Heart right ventricle (tissue), 16 donors: ENCODE measurements at regions not wholly inside any gene's neighbourhood (a gene's known extent, or its start where the extent isn't known, plus 50 kb on each side); places are given as distances from the start of the nearest gene placed in this dataset.
"Not testable (repeated sequence)": the region's sequence is repeated elsewhere in the genome, so short reads cannot be mapped to it uniquely, and the experiment has no call there.

Experiments
- ATAC-seq, 8 donors: fragments of 200-7000 bp; cut with Tn5 transposase; one replicate each; pipeline ENCODE4 v1.9.1; 2020; ENCODE audit warnings: mild to moderate bottlenecking in 8 of 8, moderate library complexity in 8 of 8, moderate number of reproducible peaks in 1 of 8
- DNase-seq, 2 donors: peaks; one replicate each; pipeline ENCODE4 v3.0.0-alpha.2; 2020
- H3K27ac ChIP-seq, 10 donors: fragments of 200-600 bp; sonication (generic) in 2 of 10; one replicate each; pipeline versions ENCODE4 v1.5.0 to v1.8.0; 2020 to 2022; ENCODE audit warnings: mild to moderate bottlenecking in 3 of 10
- H3K27me3 ChIP-seq, 7 donors: fragments of 200-600 bp; one replicate each; pipeline ENCODE4 v1.8.0; 2021 to 2022; ENCODE audit warnings: mild to moderate bottlenecking in 2 of 7
- H3K36me3 ChIP-seq, 9 donors: fragments of 200-600 bp; sonication (generic) in 1 of 9; one replicate each; pipeline versions ENCODE4 v1.5.0 to v1.8.0; 2020 to 2022; ENCODE audit warnings: mild to moderate bottlenecking in 2 of 9
- H3K4me1 ChIP-seq, 9 donors: fragments of 200-600 bp; sonication (generic) in 1 of 9; one replicate each; pipeline versions ENCODE4 v1.5.0 to v1.8.0; 2020 to 2022; ENCODE audit warnings: mild to moderate bottlenecking in 4 of 9
- H3K4me3 ChIP-seq, 10 donors: fragments of 200-600 bp; sonication (generic) in 2 of 10; one replicate each; pipeline versions ENCODE4 v1.5.0 to v1.8.0; 2020 to 2022; ENCODE audit warnings: mild to moderate bottlenecking in 7 of 10, moderate library complexity in 2 of 10
- H3K9me3 ChIP-seq, 11 donors: fragments of 200-600 bp in 10 of 11; sonication (generic) in 2 of 11; one replicate each; pipeline versions ENCODE4 v1.5.0 to v1.8.0; 2013 to 2022; ENCODE audit warnings: mild to moderate bottlenecking in 2 of 11, control low read depth in 1 of 11, moderate library complexity in 1 of 11
- WGBS, 2 donors: extraction: QIAGEN DNeasy Blood & Tissue Kit; methylation state at CpG; one replicate each; pipeline ENCODE4 v1.1.7; 2013; ENCODE audit warnings: inconsistent platforms in 1 of 2; 5-methylcytosine and 5-hydroxymethylcytosine counted together
- intact Hi-C, 10 donors: fragments of 100-400 bp; cut with DNase I; formaldehyde crosslinking; loops; one replicate each; pipeline versions ENCODE4 v1.11.1 to v1.14.2; 2022
- TF ChIP-seq, protein P1 (sequence below), 9 donors: fragments of 200-600 bp; sonication (generic) in 2 of 9; IDR thresholded peaks; one replicate each; pipeline versions ENCODE4 v1.5.0 to v1.8.0; 2021 to 2022; ENCODE audit warnings: antibody characterized with exemption in 9 of 9, mild to moderate bottlenecking in 5 of 9, moderate library complexity in 1 of 9
- donor health status: Arrhythmogenic right ventricular cardiomyopathy.
- donor health status: ischemic (EF 13 %, LVEDD 7.1; RV severe dilation, severe dysfunction).
- donor health status: healthy with polysubstance abuse.
- donor health status: DM: no; HTN: yes; CAD: no.
- donor health status: DM: no; HTN: no; CAD: no.
- donor health status: ischemic (EF 25% LVEDD 6.9; RV normal size, moderate dysfunction).
- donor health status: ischemic (EF 25% LVEDD 5.7; RV mildly dilated, moderate dysfunction).
- donor health status: healthy.
- donor health status: DM: yes; HTN: yes; CAD: no.
- donor health status: Ischemic cardiomyopathy.
- donor health status: ischemic (EF 35%, LVEDD 5.7; RV mildly dilated, moderate dysfunction).
- donor health status: nonischemic (EF 11% LVEDD 7.7; RV severe dilation, severe dysfunction).
- donor health status: DM: yes; HTN: yes; CAD: no.
- donor health status: PGD.
- donor health status: ischemic (EF 29% LVEDD 5.4; RV normal size, mild dysfunction).
- donor health status: nonischemic (EF 23%, LVEDD 6.1; RV moderate dilation, normal function).

- no peaks in the 10 kb centered on the region for H3K36me3 ChIP-seq
- DNase-seq = no peak
- TF ChIP-seq, protein P1, sequence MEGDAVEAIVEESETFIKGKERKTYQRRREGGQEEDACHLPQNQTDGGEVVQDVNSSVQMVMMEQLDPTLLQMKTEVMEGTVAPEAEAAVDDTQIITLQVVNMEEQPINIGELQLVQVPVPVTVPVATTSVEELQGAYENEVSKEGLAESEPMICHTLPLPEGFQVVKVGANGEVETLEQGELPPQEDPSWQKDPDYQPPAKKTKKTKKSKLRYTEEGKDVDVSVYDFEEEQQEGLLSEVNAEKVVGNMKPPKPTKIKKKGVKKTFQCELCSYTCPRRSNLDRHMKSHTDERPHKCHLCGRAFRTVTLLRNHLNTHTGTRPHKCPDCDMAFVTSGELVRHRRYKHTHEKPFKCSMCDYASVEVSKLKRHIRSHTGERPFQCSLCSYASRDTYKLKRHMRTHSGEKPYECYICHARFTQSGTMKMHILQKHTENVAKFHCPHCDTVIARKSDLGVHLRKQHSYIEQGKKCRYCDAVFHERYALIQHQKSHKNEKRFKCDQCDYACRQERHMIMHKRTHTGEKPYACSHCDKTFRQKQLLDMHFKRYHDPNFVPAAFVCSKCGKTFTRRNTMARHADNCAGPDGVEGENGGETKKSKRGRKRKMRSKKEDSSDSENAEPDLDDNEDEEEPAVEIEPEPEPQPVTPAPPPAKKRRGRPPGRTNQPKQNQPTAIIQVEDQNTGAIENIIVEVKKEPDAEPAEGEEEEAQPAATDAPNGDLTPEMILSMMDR (IDR thresholded peaks at IDR 0.05) = no peak
- H3K27ac ChIP-seq = no peak overlapping the region
- WGBS, 2 donors = 77 to 85% methylated on average over 3 of the region's 3 CpGs
- no peaks in the 10 kb centered on the region for H3K27me3 ChIP-seq
- no peak for ATAC-seq
- no peak overlapping the region for H3K4me3 ChIP-seq
- no peaks in the 10 kb centered on the region for H3K9me3 ChIP-seq
- no peaks in the 10 kb centered on the region for H3K4me1 ChIP-seq
- intact Hi-C loops = no loop called here
Observed at GRCh38 chr7:115332691-115333090, 410.8 kb downstream of the MDFIC start.

DNA sequence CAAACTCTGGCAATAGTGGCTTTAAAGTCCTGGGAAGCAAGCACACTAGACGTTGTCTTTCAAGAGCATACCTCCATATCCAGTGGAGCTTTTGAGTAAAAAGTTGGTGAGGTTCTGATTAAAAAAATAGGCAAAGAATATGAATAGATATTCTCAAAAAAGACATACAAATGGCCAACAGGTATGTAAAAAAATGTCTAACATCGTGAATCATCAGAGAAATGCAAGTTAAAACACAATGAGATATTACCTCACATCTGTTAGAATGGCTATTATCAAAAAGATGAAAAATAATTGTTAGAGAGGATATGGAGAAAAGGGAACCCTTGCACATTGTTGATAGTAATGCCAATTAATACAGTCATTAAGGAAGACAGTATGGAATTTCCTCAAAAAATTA, 407.1 kb downstream of the MDFIC start:
- WGBS, 2 donors = 75 to 85% methylated on average over 2 of the region's 2 CpGs
- H3K9me3 ChIP-seq = no peaks in the 10 kb centered on the region
- no peak for DNase-seq
- no peaks in the 10 kb centered on the region for H3K27me3 ChIP-seq
- H3K36me3 ChIP-seq = no peaks in the 10 kb centered on the region
- no peaks in the 10 kb centered on the region for H3K4me1 ChIP-seq
- TF ChIP-seq, protein P1 (IDR thresholded peaks at IDR 0.05) = no peak
- no peak for ATAC-seq
- no peak overlapping the region for H3K4me3 ChIP-seq
- no peak overlapping the region for H3K27ac ChIP-seq
- intact Hi-C loops = no loop called here

GRCh38 chr7:115328018-115328417, 406.1 kb downstream of the MDFIC start:
- no peaks in the 10 kb centered on the region for H3K4me1 ChIP-seq
- intact Hi-C loops = no loop called here
- ATAC-seq (no peak), DNase-seq (no peak)
- TF ChIP-seq, protein P1 (IDR thresholded peaks at IDR 0.05) = no peak
- H3K9me3 ChIP-seq = no peaks in the 10 kb centered on the region
- H3K27me3 ChIP-seq = no peaks in the 10 kb centered on the region
- no peaks in the 10 kb centered on the region for H3K36me3 ChIP-seq
- H3K27ac ChIP-seq = no peak overlapping the region
- WGBS, 2 donors = 81 to 83% methylated on average over 3 of the region's 3 CpGs
- H3K4me3 ChIP-seq = no peak overlapping the region

DNA sequence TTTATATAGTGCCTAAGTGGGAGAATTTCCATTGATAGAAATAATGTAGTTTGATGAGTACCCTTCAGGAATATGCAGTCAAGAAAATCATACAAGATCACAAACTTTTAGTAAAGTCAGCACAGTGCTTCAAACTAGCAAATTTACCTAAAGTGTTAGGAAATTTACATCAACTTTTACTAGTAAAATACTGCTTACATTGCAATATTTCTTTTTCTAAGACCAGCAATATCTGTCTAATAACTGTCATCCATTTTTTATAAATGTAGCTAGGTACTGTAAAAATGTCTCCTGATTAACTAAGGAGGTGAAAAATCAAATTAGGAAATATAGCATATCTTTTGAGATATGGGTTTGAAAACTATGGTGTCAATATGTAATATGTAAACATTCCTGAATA, 405.4 kb downstream of the MDFIC start:
- intact Hi-C loops = no loop called here
- Histone ChIP-seq H3K27ac (no peak overlapping the region), H3K4me1 (no peaks in the 10 kb centered on the region), H3K27me3 (no peaks in the 10 kb centered on the region), H3K36me3 (no peaks in the 10 kb centered on the region), H3K9me3 (no peaks in the 10 kb centered on the region), H3K4me3 (no peak overlapping the region)
- TF ChIP-seq, protein P1 (IDR thresholded peaks at IDR 0.05) = no peak
- no peak for ATAC-seq
- DNase-seq = no peak

- no peaks in the 10 kb centered on the region for H3K9me3 ChIP-seq
- TF ChIP-seq, protein P1 (IDR thresholded peaks at IDR 0.05) = no peak
- no peaks in the 10 kb centered on the region for H3K36me3 ChIP-seq
- no peak overlapping the region for H3K4me3 ChIP-seq
- ATAC-seq (no peak), DNase-seq (no peak)
- no peaks in the 10 kb centered on the region for H3K27me3 ChIP-seq
- no peaks in the 10 kb centered on the region for H3K4me1 ChIP-seq
- intact Hi-C loops = no loop called here
- H3K27ac ChIP-seq = no peak overlapping the region
- WGBS, 2 donors = 87 to 88% methylated on average over 2 of the region's 2 CpGs
Observed at GRCh38 chr7:115319541-115319940, 397.6 kb downstream of the MDFIC start.

- ATAC-seq, H3K4me3 ChIP-seq, H3K9me3 ChIP-seq, H3K4me1 ChIP-seq, H3K27ac ChIP-seq, intact Hi-C loops, H3K36me3 ChIP-seq, H3K27me3 ChIP-seq, DNase-seq: not testable (repeated sequence)
- WGBS, 2 donors = 83 to 84% methylated on average over 2 of the region's 2 CpGs
Observed at GRCh38 chr7:115310316-115310715, 388.4 kb downstream of the MDFIC start.
